B cell (primary cell): ENCODE measurements at regions not wholly inside any gene's neighbourhood (a gene's known extent, or its start where the extent isn't known, plus 50 kb on each side); places are given as distances from the start of the nearest gene placed in this dataset.

Experiments used
- EZH2 ChIP-seq: IDR thresholded peaks from 2 replicates; pipeline ENCODE4 v1.6.1; 2012; ENCODE audit warnings: borderline replicate concordance, low read depth, mild to moderate bottlenecking, moderate library complexity, low read length; ENCODE audit not compliant: insufficient read depth, poor library complexity, severe bottlenecking
- TF ChIP-seq, protein P1 (sequence below): fragments of 200-600 bp; IDR thresholded peaks from one replicate; pipeline ENCODE4 v1.8.0; 2022; ENCODE audit warnings: antibody characterized with exemption, mild to moderate bottlenecking

DNA sequence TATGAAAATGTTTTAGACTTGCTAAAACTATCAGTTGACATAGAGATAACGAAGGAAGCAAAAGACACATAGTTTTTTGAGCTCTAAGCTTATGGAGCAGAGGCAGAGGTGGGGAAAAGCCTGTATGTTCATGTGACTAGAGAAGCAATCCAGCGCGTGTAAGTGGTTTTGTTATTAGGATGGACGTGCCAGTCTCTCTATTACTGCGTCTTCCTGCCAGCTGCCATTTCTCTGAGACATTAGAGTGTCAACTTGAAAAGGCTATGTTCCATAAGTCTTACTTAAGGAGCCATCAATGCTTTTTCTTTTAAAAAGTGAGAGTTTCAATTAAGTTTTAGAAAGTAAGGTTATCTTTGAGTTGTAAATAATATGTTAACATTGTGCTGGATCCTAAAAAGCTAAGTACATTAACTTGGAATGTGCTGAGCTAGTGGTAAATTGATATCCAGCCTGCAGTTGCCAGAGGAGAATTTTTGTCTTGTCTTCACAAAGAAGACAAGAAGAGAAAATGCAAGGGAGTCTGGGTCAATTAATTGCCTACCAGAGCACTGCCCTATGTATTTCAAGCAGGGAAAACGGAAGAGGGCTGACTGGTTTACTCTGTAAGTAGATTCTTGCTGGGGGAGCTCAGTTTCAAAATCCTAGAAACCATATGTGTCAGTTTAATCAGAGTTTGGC is 161.8 kb upstream of the B3GALT2 start:
- TF ChIP-seq, protein P1, sequence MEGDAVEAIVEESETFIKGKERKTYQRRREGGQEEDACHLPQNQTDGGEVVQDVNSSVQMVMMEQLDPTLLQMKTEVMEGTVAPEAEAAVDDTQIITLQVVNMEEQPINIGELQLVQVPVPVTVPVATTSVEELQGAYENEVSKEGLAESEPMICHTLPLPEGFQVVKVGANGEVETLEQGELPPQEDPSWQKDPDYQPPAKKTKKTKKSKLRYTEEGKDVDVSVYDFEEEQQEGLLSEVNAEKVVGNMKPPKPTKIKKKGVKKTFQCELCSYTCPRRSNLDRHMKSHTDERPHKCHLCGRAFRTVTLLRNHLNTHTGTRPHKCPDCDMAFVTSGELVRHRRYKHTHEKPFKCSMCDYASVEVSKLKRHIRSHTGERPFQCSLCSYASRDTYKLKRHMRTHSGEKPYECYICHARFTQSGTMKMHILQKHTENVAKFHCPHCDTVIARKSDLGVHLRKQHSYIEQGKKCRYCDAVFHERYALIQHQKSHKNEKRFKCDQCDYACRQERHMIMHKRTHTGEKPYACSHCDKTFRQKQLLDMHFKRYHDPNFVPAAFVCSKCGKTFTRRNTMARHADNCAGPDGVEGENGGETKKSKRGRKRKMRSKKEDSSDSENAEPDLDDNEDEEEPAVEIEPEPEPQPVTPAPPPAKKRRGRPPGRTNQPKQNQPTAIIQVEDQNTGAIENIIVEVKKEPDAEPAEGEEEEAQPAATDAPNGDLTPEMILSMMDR = no peak
- no peak for TF ChIP-seq EZH2
